HCT116 (cell line): ENCODE measurements at regions not wholly inside any gene's neighbourhood (a gene's known extent, or its start where the extent isn't known, plus 50 kb on each side); places are given as distances from the start of the nearest gene placed in this dataset.

Experiments used
- ATAC-seq: fragments of 200-7000 bp; cut with Tn5 transposase; 2 replicates; pipeline ENCODE4 v1.9.1; 2020; ENCODE audit warnings: mild to moderate bottlenecking, moderate library complexity
- BruUV-seq: library from RNA; stranded (reverse); fragments of 400-500 nt; replicated peaks from 2 replicates; lab custom pipeline; 2021; lab: Mats Ljungman, UMichigan
- CTCF ChIA-PET: fragments of 300-600 bp; sonication (Branson Sonifier 250); formaldehyde crosslinking; loops from one replicate; lab custom pipeline; 2021; ENCODE audit warnings: antibody characterized with exemption; lab: Charles Lee
- POLR2A ChIA-PET: fragments of 300-600, 350-600 bp; sonication (Branson Sonifier 250); formaldehyde crosslinking; loops from one replicate; lab custom pipeline; 2021; ENCODE audit warnings: antibody characterized with exemption; lab: Charles Lee
- RAD21 ChIA-PET, 2 experiments: fragments of 300-600 bp; sonication (Branson Sonifier 250); formaldehyde crosslinking; loops; one replicate each; lab custom pipeline; 2023; ENCODE audit warnings: low total read pairs in 2 of 2; ENCODE audit not compliant: uncharacterized antibody in 2 of 2, unreplicated experiment in 2 of 2, low non-redundant PET in 1 of 2; lab: Charles Lee
- DNase-seq: peaks from one replicate; pipeline ENCODE4 v3.0.0-alpha.2; 2010; ENCODE audit warnings: low read depth, low spot score
- H2AFZ ChIP-seq: fragments of 200-600 bp; shearing (Covaris generic), sonication (generic); 2 replicates; pipeline ENCODE4 v1.6.1; 2017; ENCODE audit warnings: low read depth, mixed run types, mixed read lengths, antibody characterized with exemption, low read length; ENCODE audit not compliant: poor library complexity, severe bottlenecking
- H3K27ac ChIP-seq: 2 replicates; pipeline ENCODE4 v1.5.1; 2012; ENCODE audit warnings: low read depth, low read length
- H3K27me3 ChIP-seq: fragments of 200-600 bp; sonication (generic); 2 replicates; pipeline ENCODE4 v1.6.1; 2016; ENCODE audit warnings: mixed run types, low read length, mixed read lengths; ENCODE audit not compliant: insufficient read depth
- H3K36me3 ChIP-seq, 2 experiments: fragments of 200-500 bp in 1 of 2; fragments of 200-600 bp in 1 of 2; sonication (Bioruptor generic) in 1 of 2; sonication (generic) in 1 of 2; 2 replicates each; pipeline versions ENCODE4 v1.5.1 to v1.6.1; 2014 to 2016; ENCODE audit warnings: low read length in 2 of 2, inconsistent platforms in 1 of 2, mixed read lengths in 1 of 2, mixed run types in 1 of 2; ENCODE audit not compliant: insufficient read depth in 2 of 2, control insufficient read depth in 1 of 2
- H3K4me1 ChIP-seq, 2 experiments: fragments of 200-600 bp in 1 of 2; sonication (generic) in 1 of 2; 2 replicates each; pipeline versions ENCODE4 v1.5.1 to v1.6.1; 2012 to 2017; ENCODE audit warnings: low read length in 2 of 2, inconsistent platforms in 1 of 2, mild to moderate bottlenecking in 1 of 2, mixed read lengths in 1 of 2, mixed run types in 1 of 2, moderate library complexity in 1 of 2; ENCODE audit not compliant: insufficient read depth in 2 of 2, control insufficient read depth in 1 of 2
- H3K4me2 ChIP-seq: fragments of 200-600 bp; sonication (generic); 2 replicates; pipeline ENCODE4 v1.6.1; 2017; ENCODE audit warnings: mixed run types, low read length, mixed read lengths
- H3K4me3 ChIP-seq, 2 experiments: fragments of 200-600 bp in 1 of 2; sonication (generic) in 1 of 2; replicated peaks in 1 of 2; 2 replicates each; pipeline ENCODE4 v1.5.1; 2011 to 2016; ENCODE audit warnings: low read length in 2 of 2, control low read depth in 1 of 2, low read depth in 1 of 2, mild to moderate bottlenecking in 1 of 2, mixed read lengths in 1 of 2, mixed run types in 1 of 2
- H3K79me2 ChIP-seq: fragments of 200-600 bp; sonication (generic); 2 replicates; pipeline ENCODE4 v1.6.1; 2017; ENCODE audit warnings: mild to moderate bottlenecking, mixed run types, low read length, moderate library complexity, mixed read lengths; ENCODE audit not compliant: insufficient read depth
- H3K9ac ChIP-seq: fragments of 200-600 bp; sonication (generic); 2 replicates; pipeline ENCODE4 v1.6.1; 2016; ENCODE audit warnings: low read length, mixed read lengths
- H3K9me2 ChIP-seq: fragments of 200-600 bp; sonication (generic), shearing (Covaris generic); 2 replicates; pipeline ENCODE4 v1.6.1; 2017; ENCODE audit warnings: mixed run types, mild to moderate bottlenecking, moderate library complexity; ENCODE audit not compliant: insufficient read depth
- H3K9me3 ChIP-seq, 2 experiments: fragments of 200-500 bp in 1 of 2; fragments of 200-600 bp in 1 of 2; sonication (Bioruptor generic) in 1 of 2; sonication (generic) in 1 of 2; 2 replicates each; pipeline ENCODE4 v1.6.1; 2014 to 2017; ENCODE audit warnings: low read length in 2 of 2, mixed read lengths in 2 of 2, inconsistent platforms in 1 of 2, low read depth in 1 of 2, mild to moderate bottlenecking in 1 of 2, mixed run types in 1 of 2, moderate library complexity in 1 of 2; ENCODE audit not compliant: control insufficient read depth in 1 of 2, insufficient read depth in 1 of 2
- H4K20me1 ChIP-seq: fragments of 200-600 bp; sonication (generic), shearing (Covaris generic); 2 replicates; pipeline ENCODE4 v1.6.1; 2017; ENCODE audit warnings: mixed run types, mild to moderate bottlenecking, moderate library complexity; ENCODE audit not compliant: insufficient read depth
- CBX3 ChIP-seq: IDR thresholded peaks from 2 replicates; pipeline ENCODE4 v1.6.1; 2012; ENCODE audit warnings: low read depth
- CEBPB ChIP-seq: IDR thresholded peaks from 2 replicates; pipeline ENCODE4 v1.6.1; 2012; ENCODE audit warnings: low read depth
- EGR1 ChIP-seq: IDR thresholded peaks from 2 replicates; pipeline ENCODE4 v1.6.1; 2012; ENCODE audit warnings: low read depth
- EZH2phosphoT487 ChIP-seq: fragments of 200-600 bp; IDR thresholded peaks from 2 replicates; pipeline ENCODE4 v1.6.1; 2018; ENCODE audit warnings: antibody characterized with exemption, borderline replicate concordance
- FOSL1 ChIP-seq: IDR thresholded peaks from 2 replicates; pipeline ENCODE4 v1.6.1; 2012; ENCODE audit warnings: low read depth
- SIN3A ChIP-seq: IDR thresholded peaks from 2 replicates; pipeline ENCODE4 v1.6.1; 2012; ENCODE audit warnings: low read depth
- TCF7L2 ChIP-seq: IDR thresholded peaks from 2 replicates; pipeline ENCODE4 v1.7.0; 2011; ENCODE audit warnings: borderline replicate concordance, inconsistent platforms; ENCODE audit not compliant: insufficient read depth, insufficient read length; ENCODE audit errors: extremely low read depth
- intact Hi-C: fragments of 100-400 bp; cut with micrococcal nuclease; formaldehyde crosslinking; loops from 2 replicates; pipeline ENCODE4 v1.10.0; 2022
- TF ChIP-seq, protein P1 (sequence below): IDR thresholded peaks from 2 replicates; pipeline ENCODE4 v1.6.1; 2011; ENCODE audit warnings: mild to moderate bottlenecking, low read length, moderate library complexity; ENCODE audit not compliant: insufficient replicate concordance; ENCODE audit errors: extremely low read depth

DNA sequence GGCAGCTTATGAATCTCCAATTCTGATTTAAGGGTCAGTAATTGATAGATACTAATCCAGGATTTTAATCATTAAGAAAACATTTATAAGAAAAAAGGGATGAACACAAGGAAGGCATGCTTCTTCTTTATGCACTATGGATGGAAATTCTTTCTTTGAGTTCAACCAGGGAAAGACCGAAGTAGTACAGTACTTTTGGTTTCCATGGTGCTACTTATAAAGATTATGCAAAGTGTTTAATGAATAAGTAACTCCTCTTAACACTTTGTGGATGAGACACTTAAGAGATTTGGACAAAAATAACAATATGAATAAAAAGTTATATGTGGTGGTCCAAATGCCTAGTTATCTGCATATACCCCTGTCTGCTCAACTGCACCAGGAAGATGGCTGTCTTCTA lies 666.5 kb upstream of the FANCL start:
- no peaks in the 10 kb centered on the region for H3K9me3 ChIP-seq

DNA sequence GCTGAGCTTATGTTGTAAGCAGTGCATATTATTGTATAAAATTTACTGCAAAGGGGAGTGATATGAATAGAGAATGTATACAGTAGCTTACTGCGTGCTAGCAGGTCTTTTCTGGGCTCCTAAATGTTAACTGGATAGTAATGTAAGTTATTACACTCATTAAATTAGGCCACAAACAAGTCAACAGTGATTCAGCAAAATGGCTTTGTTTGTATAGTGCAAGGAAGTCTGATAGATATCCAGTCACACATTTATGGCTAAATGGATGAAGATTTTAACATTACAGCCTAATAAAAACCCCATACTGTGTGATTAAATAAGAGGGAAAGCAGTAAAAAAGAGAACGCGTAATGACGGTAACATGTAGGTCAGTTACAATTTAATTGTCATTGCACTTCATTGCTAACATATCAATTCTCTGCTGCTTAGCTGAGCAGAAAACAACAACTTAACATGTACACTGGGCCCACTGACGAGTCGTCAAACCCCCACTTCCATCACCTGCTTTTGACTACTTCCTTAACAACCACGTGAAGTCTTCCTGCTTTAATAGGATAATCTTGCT lies 665.0 kb upstream of the FANCL start:
- no peak for TF ChIP-seq TCF7L2
- TF ChIP-seq SIN3A = no peak
- TF ChIP-seq FOSL1 = no peak
- Histone ChIP-seq H3K9ac (no peak overlapping the region), H3K9me3 (no peaks in the 10 kb centered on the region), H4K20me1 (no peaks in the 10 kb centered on the region), H3K4me2 (no peak overlapping the region), H3K9me2 (no peaks in the 10 kb centered on the region), H3K27me3 (0 out of 2 replicates have a peak, but pooled peaks cover 4% of the 10 kb centered on the region), H3K27ac (no peak overlapping the region), H3K4me3 (no peak overlapping the region), H3K4me1 (no peaks in the 10 kb centered on the region), H2AFZ (no peak overlapping the region), H3K79me2 (no peaks in the 10 kb centered on the region), H3K36me3 (no peaks in the 10 kb centered on the region)
- ATAC-seq (no peak), DNase-seq (no peak)
- no TSS peak for BruUV-seq
- intact Hi-C loops = no loop called here
- ChIA-PET CTCF (no interaction called here), RAD21 (no interaction called here), POLR2A (no interaction called here)

More for the DNA sequence above, 666.5 kb upstream of the FANCL start:
- CTCF ChIA-PET = no interaction called here
- H3K4me2 ChIP-seq = no peak overlapping the region
- no peaks in the 10 kb centered on the region for H4K20me1 ChIP-seq
- RAD21 ChIA-PET = no interaction called here
- no peaks in the 10 kb centered on the region for H3K4me1 ChIP-seq
- intact Hi-C loops = no loop called here
- H3K9ac ChIP-seq = no peak overlapping the region
- no TSS peak for BruUV-seq
- ATAC-seq = no peak
- no peak for DNase-seq
- no peak overlapping the region for H2AFZ ChIP-seq
- H3K27me3 ChIP-seq = 0 out of 2 replicates have a peak, but pooled peaks cover 4% of the 10 kb centered on the region
- no peak overlapping the region for H3K4me3 ChIP-seq
- POLR2A ChIA-PET = no interaction called here
- H3K79me2 ChIP-seq = no peaks in the 10 kb centered on the region
- H3K27ac ChIP-seq = no peak overlapping the region
- TF ChIP-seq, protein P1, sequence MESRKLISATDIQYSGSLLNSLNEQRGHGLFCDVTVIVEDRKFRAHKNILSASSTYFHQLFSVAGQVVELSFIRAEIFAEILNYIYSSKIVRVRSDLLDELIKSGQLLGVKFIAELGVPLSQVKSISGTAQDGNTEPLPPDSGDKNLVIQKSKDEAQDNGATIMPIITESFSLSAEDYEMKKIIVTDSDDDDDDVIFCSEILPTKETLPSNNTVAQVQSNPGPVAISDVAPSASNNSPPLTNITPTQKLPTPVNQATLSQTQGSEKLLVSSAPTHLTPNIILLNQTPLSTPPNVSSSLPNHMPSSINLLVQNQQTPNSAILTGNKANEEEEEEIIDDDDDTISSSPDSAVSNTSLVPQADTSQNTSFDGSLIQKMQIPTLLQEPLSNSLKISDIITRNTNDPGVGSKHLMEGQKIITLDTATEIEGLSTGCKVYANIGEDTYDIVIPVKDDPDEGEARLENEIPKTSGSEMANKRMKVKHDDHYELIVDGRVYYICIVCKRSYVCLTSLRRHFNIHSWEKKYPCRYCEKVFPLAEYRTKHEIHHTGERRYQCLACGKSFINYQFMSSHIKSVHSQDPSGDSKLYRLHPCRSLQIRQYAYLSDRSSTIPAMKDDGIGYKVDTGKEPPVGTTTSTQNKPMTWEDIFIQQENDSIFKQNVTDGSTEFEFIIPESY = no peak
- TF ChIP-seq EZH2phosphoT487 = no peak
- TF ChIP-seq CEBPB = no peak
- TF ChIP-seq CBX3 = no peak
- TF ChIP-seq EGR1 = no peak
- TF ChIP-seq, all 23 proteins: peak for 0
- H3K9me2 ChIP-seq = no peaks in the 10 kb centered on the region
- H3K36me3 ChIP-seq = no peaks in the 10 kb centered on the region
